Smooth muscle cell (in vitro differentiated cells): ENCODE measurements at regions not wholly inside any gene's neighbourhood (a gene's known extent, or its start where the extent isn't known, plus 50 kb on each side); places are given as distances from the start of the nearest gene placed in this dataset.
A peak's percentile ranks its signal among the peaks of the same experiment; 100 is the strongest.

Experiments used
- DNase-seq: peaks from one replicate; lab custom pipeline; 2025; ENCODE audit not compliant: unreplicated experiment; lab: John Stamatoyannopoulos, UW
- H2AFZ ChIP-seq: fragments of 200-600 bp; sonication (generic); 2 replicates; pipeline ENCODE4 v1.6.0; 2016; ENCODE audit warnings: antibody characterized with exemption, low read depth, mild to moderate bottlenecking
- H3F3A ChIP-seq: fragments of 200-600 bp; sonication (generic); 2 replicates; pipeline ENCODE4 v1.6.0; 2017; ENCODE audit warnings: antibody characterized with exemption, low read depth
- H3K27ac ChIP-seq: fragments of 200-600 bp; sonication (generic); 2 replicates; pipeline ENCODE4 v1.5.1; 2016; ENCODE audit warnings: low read depth, mild to moderate bottlenecking
- H3K27me3 ChIP-seq: fragments of 200-600 bp; sonication (generic); 2 replicates; pipeline ENCODE4 v1.6.1; 2016; ENCODE audit warnings: low read depth, mild to moderate bottlenecking
- H3K36me3 ChIP-seq: fragments of 200-600 bp; sonication (generic); 2 replicates; pipeline ENCODE4 v1.5.1; 2016; ENCODE audit warnings: low read depth
- H3K4me1 ChIP-seq: fragments of 200-600 bp; sonication (generic); 2 replicates; pipeline ENCODE4 v1.5.1; 2016; ENCODE audit warnings: low read depth
- H3K4me2 ChIP-seq: fragments of 200-600 bp; sonication (generic); 2 replicates; pipeline ENCODE4 v1.6.0; 2016; ENCODE audit warnings: mild to moderate bottlenecking
- H3K4me3 ChIP-seq: fragments of 200-600 bp; sonication (generic); 2 replicates; pipeline ENCODE4 v1.5.1; 2016; ENCODE audit warnings: mild to moderate bottlenecking
- H3K79me2 ChIP-seq: fragments of 200-600 bp; sonication (generic); 2 replicates; pipeline ENCODE4 v1.6.0; 2016; ENCODE audit warnings: low read depth, mild to moderate bottlenecking
- H3K9ac ChIP-seq: fragments of 200-600 bp; sonication (generic); 2 replicates; pipeline ENCODE4 v1.6.0; 2016; ENCODE audit warnings: low read depth
- H3K9me3 ChIP-seq: fragments of 200-600 bp; sonication (generic); replicated peaks from 2 replicates; pipeline ENCODE4 v1.5.1; 2016; ENCODE audit warnings: low read depth
- H4K20me1 ChIP-seq: fragments of 200-600 bp; sonication (generic); 2 replicates; pipeline ENCODE4 v1.6.0; 2016; ENCODE audit warnings: low read depth
- WGBS: methylation state at CpG from one replicate; pipeline ENCODE4 v1.1.7; 2016; ENCODE audit warnings: low lambda C conversion rate; 5-methylcytosine and 5-hydroxymethylcytosine counted together
- TF ChIP-seq, protein P1 (sequence below): fragments of 200-600 bp; sonication (generic); IDR thresholded peaks from 2 replicates; pipeline ENCODE4 v1.5.1; 2017; ENCODE audit warnings: borderline replicate concordance, mild to moderate bottlenecking, antibody characterized with exemption; ENCODE audit not compliant: insufficient read depth, poor library complexity, severe bottlenecking

- Histone ChIP-seq H3K79me2 (no peaks in the 10 kb centered on the region), H4K20me1 (no peaks in the 10 kb centered on the region), H3K36me3 (no peaks in the 10 kb centered on the region), H3K9me3 (no peaks in the 10 kb centered on the region), H3K4me3 (no peak overlapping the region), H3K4me1 (no peaks in the 10 kb centered on the region), H3K27ac (no peak overlapping the region), H3K27me3 (peaks cover 5% of the 10 kb centered on the region), H3K9ac (no peak overlapping the region), H3F3A (no peaks in the 10 kb centered on the region), H2AFZ (no peak overlapping the region), H3K4me2 (no peak overlapping the region)
- 87% methylated on average over 1 of the region's 1 CpG for WGBS
- TF ChIP-seq, protein P1, sequence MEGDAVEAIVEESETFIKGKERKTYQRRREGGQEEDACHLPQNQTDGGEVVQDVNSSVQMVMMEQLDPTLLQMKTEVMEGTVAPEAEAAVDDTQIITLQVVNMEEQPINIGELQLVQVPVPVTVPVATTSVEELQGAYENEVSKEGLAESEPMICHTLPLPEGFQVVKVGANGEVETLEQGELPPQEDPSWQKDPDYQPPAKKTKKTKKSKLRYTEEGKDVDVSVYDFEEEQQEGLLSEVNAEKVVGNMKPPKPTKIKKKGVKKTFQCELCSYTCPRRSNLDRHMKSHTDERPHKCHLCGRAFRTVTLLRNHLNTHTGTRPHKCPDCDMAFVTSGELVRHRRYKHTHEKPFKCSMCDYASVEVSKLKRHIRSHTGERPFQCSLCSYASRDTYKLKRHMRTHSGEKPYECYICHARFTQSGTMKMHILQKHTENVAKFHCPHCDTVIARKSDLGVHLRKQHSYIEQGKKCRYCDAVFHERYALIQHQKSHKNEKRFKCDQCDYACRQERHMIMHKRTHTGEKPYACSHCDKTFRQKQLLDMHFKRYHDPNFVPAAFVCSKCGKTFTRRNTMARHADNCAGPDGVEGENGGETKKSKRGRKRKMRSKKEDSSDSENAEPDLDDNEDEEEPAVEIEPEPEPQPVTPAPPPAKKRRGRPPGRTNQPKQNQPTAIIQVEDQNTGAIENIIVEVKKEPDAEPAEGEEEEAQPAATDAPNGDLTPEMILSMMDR, result no peak
- DNase-seq, result no peak
Measured at GRCh38 chr3:74921676-74922075, 307.2 kb upstream of the CNTN3 start.

- Histone ChIP-seq H3K27me3 (peaks cover 11% of the 10 kb centered on the region), H3K4me3 (no peak overlapping the region), H4K20me1 (no peaks in the 10 kb centered on the region), H3K79me2 (no peaks in the 10 kb centered on the region), H2AFZ (no peak overlapping the region), H3K27ac (no peak overlapping the region), H3F3A (no peaks in the 10 kb centered on the region), H3K9ac (no peak overlapping the region), H3K9me3 (no peaks in the 10 kb centered on the region), H3K36me3 (no peaks in the 10 kb centered on the region), H3K4me1 (no peaks in the 10 kb centered on the region), H3K4me2 (peak overlapping the region; percentile 14)
- no peak for DNase-seq
- TF ChIP-seq, protein P1, result no peak
- 62% methylated on average over 4 of the region's 4 CpGs for WGBS
Measured at GRCh38 chr3:74920721-74921350, 306.4 kb upstream of the CNTN3 start.

DNA sequence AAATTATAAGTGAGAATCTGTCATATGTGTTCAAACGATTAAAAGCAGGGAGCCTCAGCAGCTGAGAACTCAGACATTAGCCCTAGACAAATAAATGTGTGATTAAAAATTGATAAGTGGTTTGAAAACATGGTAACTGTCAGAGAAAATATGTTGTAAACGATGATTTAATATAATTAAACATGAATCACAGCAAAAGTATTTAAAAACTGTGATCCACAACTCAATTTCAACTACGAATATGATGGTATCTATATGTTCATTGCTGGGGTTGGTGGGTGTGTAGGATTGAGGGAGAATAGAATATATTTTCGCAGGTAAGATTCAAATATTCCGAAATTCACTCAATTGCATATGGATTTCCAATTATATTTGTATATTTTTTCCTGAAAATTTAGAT, 302.2 kb upstream of the CNTN3 start:
- Histone ChIP-seq H2AFZ (no peak overlapping the region), H3K27me3 (peaks cover 15% of the 10 kb centered on the region), H3K4me2 (no peak overlapping the region), H3K36me3 (no peaks in the 10 kb centered on the region), H3K79me2 (no peaks in the 10 kb centered on the region), H4K20me1 (no peaks in the 10 kb centered on the region), H3K9me3 (no peaks in the 10 kb centered on the region), H3F3A (no peaks in the 10 kb centered on the region), H3K4me3 (no peak overlapping the region), H3K27ac (no peak overlapping the region), H3K9ac (no peak overlapping the region), H3K4me1 (no peaks in the 10 kb centered on the region)
- TF ChIP-seq, protein P1, result no peak
- no peak for DNase-seq
- 68% methylated on average over 5 of the region's 5 CpGs for WGBS

- Histone ChIP-seq H4K20me1 (no peaks in the 10 kb centered on the region), H3K27me3 (no peaks in the 10 kb centered on the region), H3K4me2 (no peak overlapping the region), H3K9ac (no peak overlapping the region), H3K36me3 (no peaks in the 10 kb centered on the region), H3F3A (no peaks in the 10 kb centered on the region), H2AFZ (no peak overlapping the region), H3K4me3 (no peak overlapping the region), H3K4me1 (no peaks in the 10 kb centered on the region), H3K9me3 (no peaks in the 10 kb centered on the region), H3K27ac (peak overlapping the region; percentile 41), H3K79me2 (no peaks in the 10 kb centered on the region)
- no peak for DNase-seq
- TF ChIP-seq, protein P1, result no peak
- WGBS, result 69% methylated on average over 4 of the region's 4 CpGs
Measured at GRCh38 chr3:74906181-74906580, 291.7 kb upstream of the CNTN3 start.
